Caco-2 (cell line): ENCODE measurements at regions not wholly inside any gene's neighbourhood (a gene's known extent, or its start where the extent isn't known, plus 50 kb on each side); places are given as distances from the start of the nearest gene placed in this dataset.

Experiments
- BruUV-seq: library from RNA; stranded (reverse); fragments of 400-500 nt; replicated peaks from 2 replicates; lab custom pipeline; 2021; lab: Mats Ljungman, UMichigan
- CTCF ChIA-PET: fragments of 300-600 bp; sonication (Branson Sonifier 250); formaldehyde crosslinking; loops from one replicate; lab custom pipeline; 2022; ENCODE audit warnings: antibody characterized with exemption; lab: Charles Lee
- POLR2A ChIA-PET: fragments of 300-600 bp; sonication (Branson Sonifier 250); formaldehyde crosslinking; loops from one replicate; lab custom pipeline; 2022; ENCODE audit warnings: antibody characterized with exemption; lab: Charles Lee
- DNase-seq, 2 experiments: peaks; one replicate each; pipeline versions ENCODE4 v3.0.0 to v3.0.0-alpha.2; 2020 to 2022
- H3K27me3 ChIP-seq: replicated peaks from 2 replicates; pipeline ENCODE4 v1.6.0; 2011; ENCODE audit warnings: low read length; ENCODE audit not compliant: control insufficient read depth, insufficient read depth
- H3K36me3 ChIP-seq: 2 replicates; pipeline ENCODE4 v1.5.1; 2011; ENCODE audit warnings: low read length; ENCODE audit not compliant: control insufficient read depth, insufficient read depth
- H3K4me1 ChIP-seq: fragments of 250-450 bp; sonication (Bioruptor Pico); 2 replicates; pipeline ENCODE4 v1.5.1; 2020; ENCODE audit warnings: mild to moderate bottlenecking
- H3K4me3 ChIP-seq: 2 replicates; pipeline ENCODE4 v1.5.1; 2011; ENCODE audit warnings: low read depth, mild to moderate bottlenecking, control low read depth, low read length
- H3K9me3 ChIP-seq: fragments of 250-450 bp; sonication (Bioruptor Pico); 2 replicates; pipeline ENCODE4 v1.5.1; 2020; ENCODE audit warnings: mild to moderate bottlenecking, moderate library complexity
- H3K27ac Mint-ChIP-seq: one replicate; pipeline ENCODE4 v1.8.0; 2022; ENCODE audit warnings: mixed read lengths; ENCODE audit not compliant: unreplicated experiment
- H3K27me3 Mint-ChIP-seq: one replicate; pipeline ENCODE4 v1.8.0; 2022; ENCODE audit warnings: mixed read lengths; ENCODE audit not compliant: insufficient read depth, unreplicated experiment
- H3K36me3 Mint-ChIP-seq: one replicate; pipeline ENCODE4 v1.8.0; 2022; ENCODE audit warnings: mild to moderate bottlenecking, mixed read lengths; ENCODE audit not compliant: insufficient read depth, unreplicated experiment
- H3K4me1 Mint-ChIP-seq: one replicate; pipeline ENCODE4 v1.8.0; 2022; ENCODE audit warnings: low read depth, mixed read lengths; ENCODE audit not compliant: unreplicated experiment
- H3K4me3 Mint-ChIP-seq: one replicate; pipeline ENCODE4 v1.8.0; 2022; ENCODE audit warnings: mild to moderate bottlenecking, moderate library complexity, mixed read lengths; ENCODE audit not compliant: unreplicated experiment
- H3K9me3 Mint-ChIP-seq: one replicate; pipeline ENCODE4 v1.8.0; 2022; ENCODE audit warnings: mixed read lengths; ENCODE audit not compliant: unreplicated experiment
- CTCF ChIP-seq, 2 experiments: fragments of 200-600 bp in 1 of 2; IDR thresholded peaks; 1 replicate in 1 of 2; 2 replicates in 1 of 2; pipeline versions ENCODE4 v1.5.1 to v1.8.0; 2011 to 2022; ENCODE audit warnings: antibody characterized with exemption in 1 of 2, control low read depth in 1 of 2, inconsistent platforms in 1 of 2, low read depth in 1 of 2, low read length in 1 of 2, mild to moderate bottlenecking in 1 of 2, moderate library complexity in 1 of 2; ENCODE audit not compliant: insufficient read depth in 1 of 2, severe bottlenecking in 1 of 2, unreplicated experiment in 1 of 2
- intact Hi-C: fragments of 100-400 bp; cut with micrococcal nuclease; formaldehyde crosslinking; loops from one replicate; pipeline ENCODE4 v1.10.0; 2022; ENCODE audit not compliant: unreplicated experiment

- no peak overlapping the region for H3K4me3 ChIP-seq
- no peaks in the 10 kb centered on the region for H3K9me3 Mint-ChIP-seq
- CTCF ChIA-PET, result interaction anchor here (1.2 kb wide), 1 partner anchor 950 kb away, joined by 4 read pairs; no protein-coding TSS in a partner anchor
Observed at GRCh38 chr4:124334119-124334518, 378.4 kb downstream of the ANKRD50 start.

GRCh38 chr4:124337874-124338273 is 374.7 kb downstream of the ANKRD50 start:
- no peaks in the 10 kb centered on the region for H3K36me3 ChIP-seq
- H3K36me3 Mint-ChIP-seq, result no peaks in the 10 kb centered on the region
- BruUV-seq, result no TSS peak
- intact Hi-C loops, result loop anchor here (10.0 kb wide), 1 partner anchor 737 kb away; no protein-coding TSS in a partner anchor
- no peak for TF ChIP-seq CTCF (IDR thresholded peaks at IDR 0.05; ENCODE audit: insufficient read depth in 1 of 2, low read depth in 1 of 2, low read length in 1 of 2, severe bottlenecking in 1 of 2, unreplicated experiment in 1 of 2)
- H3K9me3 Mint-ChIP-seq, result no peaks in the 10 kb centered on the region
- no peaks in the 10 kb centered on the region for H3K9me3 ChIP-seq
- H3K4me1 Mint-ChIP-seq, result no peaks in the 10 kb centered on the region
- H3K4me1 ChIP-seq, result no peaks in the 10 kb centered on the region
- CTCF ChIA-PET, result no interaction called here
- DNase-seq, result no peak
- H3K4me3 ChIP-seq, result no peak overlapping the region
- no peak overlapping the region for H3K4me3 Mint-ChIP-seq
- H3K27me3 ChIP-seq, result no peaks in the 10 kb centered on the region
- H3K27me3 Mint-ChIP-seq, result no peaks in the 10 kb centered on the region
- no peak overlapping the region for H3K27ac Mint-ChIP-seq
- POLR2A ChIA-PET, result no interaction called here

More at GRCh38 chr4:124334119-124334518, 378.4 kb downstream of the ANKRD50 start:
- Mint-ChIP-seq H3K4me3 (no peak overlapping the region), H3K27ac (no peak overlapping the region), H3K27me3 (no peaks in the 10 kb centered on the region), H3K36me3 (no peaks in the 10 kb centered on the region), H3K4me1 (no peaks in the 10 kb centered on the region)
- Histone ChIP-seq H3K9me3 (no peaks in the 10 kb centered on the region), H3K36me3 (no peaks in the 10 kb centered on the region), H3K27me3 (no peaks in the 10 kb centered on the region), H3K4me1 (no peaks in the 10 kb centered on the region)
- no TSS peak for BruUV-seq
- DNase-seq, result peak in 1 of 2 experiments; percentile 34
- POLR2A ChIA-PET, result no interaction called here
- intact Hi-C loops, result loop anchor here (1.0 to 10.0 kb wide), 5 partner anchors 183 to 949 kb away; partner anchors contain the start of gene ANKRD50
- peak; percentile 26 to 35 for TF ChIP-seq CTCF (IDR thresholded peaks at IDR 0.05; ENCODE audit: insufficient read depth in 1 of 2, low read depth in 1 of 2, low read length in 1 of 2, severe bottlenecking in 1 of 2, unreplicated experiment in 1 of 2)

GRCh38 chr4:124343661-124344171 is 368.8 kb downstream of the ANKRD50 start:
- TF ChIP-seq CTCF (IDR thresholded peaks at IDR 0.05; ENCODE audit: insufficient read depth in 1 of 2, low read depth in 1 of 2, low read length in 1 of 2, severe bottlenecking in 1 of 2, unreplicated experiment in 1 of 2), result no peak
- H3K4me1 Mint-ChIP-seq, result no peaks in the 10 kb centered on the region
- H3K27ac Mint-ChIP-seq, result no peak overlapping the region
- Histone ChIP-seq H3K4me1 (no peaks in the 10 kb centered on the region), H3K36me3 (no peaks in the 10 kb centered on the region), H3K27me3 (no peaks in the 10 kb centered on the region), H3K9me3 (no peaks in the 10 kb centered on the region), H3K4me3 (no peak overlapping the region)
- H3K27me3 Mint-ChIP-seq, result peaks cover 7% of the 10 kb centered on the region
- intact Hi-C loops, result no loop called here
- no peaks in the 10 kb centered on the region for H3K9me3 Mint-ChIP-seq
- H3K36me3 Mint-ChIP-seq, result no peaks in the 10 kb centered on the region
- BruUV-seq, result no TSS peak
- DNase-seq, result no peak
- H3K4me3 Mint-ChIP-seq, result no peak overlapping the region
- ChIA-PET POLR2A (no interaction called here), CTCF (no interaction called here)
